ENCODE measurements at regions not wholly inside any gene's neighbourhood (a gene's known extent, or its start where the extent isn't known, plus 50 kb on each side); places are given as distances from the start of the nearest gene placed in this dataset.
A peak's percentile ranks its signal among the peaks of the same experiment; 100 is the strongest.
"Not testable (repeated sequence)": the region's sequence is repeated elsewhere in the genome, so short reads cannot be mapped to it uniquely, and the experiment has no call there.

GRCh38 chr6:144401736-144402733 lies 116.9 kb downstream of the UTRN start:
- Mint-ChIP-seq H3K9me3 (peaks cover 11% of the 10 kb centered on the region), H3K4me1 (ENCODE audit: low read depth) (peaks cover 32% of the 10 kb centered on the region), H3K36me3 (peaks cover 24% of the 10 kb centered on the region), H3K27ac (no peak overlapping the region), H3K27me3 (no peaks in the 10 kb centered on the region), H3K4me3 (no peak overlapping the region)
- no peak for DNase-seq
- ChIA-PET POLR2A (no interaction called here), CTCF (no interaction called here)
- intact Hi-C loops (cut with micrococcal nuclease) = no loop called here

GRCh38 chr6:144402750-144403149 lies 117.6 kb downstream of the UTRN start:
- Mint-ChIP-seq H3K27ac (no peak overlapping the region), H3K36me3 (peaks cover 19% of the 10 kb centered on the region), H3K4me1 (ENCODE audit: low read depth) (peaks cover 36% of the 10 kb centered on the region), H3K4me3 (no peak overlapping the region), H3K27me3 (no peaks in the 10 kb centered on the region), H3K9me3 (peaks cover 6% of the 10 kb centered on the region)
- CTCF ChIA-PET = no interaction called here
- no peak for DNase-seq
- intact Hi-C loops (cut with micrococcal nuclease) = no loop called here
- POLR2A ChIA-PET = no interaction called here

- H3K27ac Mint-ChIP-seq = no peak overlapping the region
- no peak for DNase-seq
- peaks cover 38% of the 10 kb centered on the region for H3K4me1 Mint-ChIP-seq (ENCODE audit: low read depth)
- intact Hi-C loops (cut with micrococcal nuclease) = no loop called here
- ChIA-PET CTCF (no interaction called here), POLR2A (no interaction called here)
- H3K27me3 Mint-ChIP-seq = no peaks in the 10 kb centered on the region
- H3K4me3 Mint-ChIP-seq = no peak overlapping the region
- peaks cover 8% of the 10 kb centered on the region for H3K36me3 Mint-ChIP-seq
- no peaks in the 10 kb centered on the region for H3K9me3 Mint-ChIP-seq
Observed at GRCh38 chr6:144405163-144405562, 120.0 kb downstream of the UTRN start.

- H3K27ac Mint-ChIP-seq = no peak overlapping the region
- H3K4me1 Mint-ChIP-seq (ENCODE audit: low read depth) = peaks cover 43% of the 10 kb centered on the region
Observed at GRCh38 chr6:144406796-144407195, 121.7 kb downstream of the UTRN start.

GRCh38 chr6:144408161-144408560 lies 123.0 kb downstream of the UTRN start:
- Mint-ChIP-seq H3K9me3 (no peaks in the 10 kb centered on the region), H3K4me3 (no peak overlapping the region), H3K27me3 (no peaks in the 10 kb centered on the region), H3K27ac (no peak overlapping the region), H3K36me3 (peaks cover 4% of the 10 kb centered on the region), H3K4me1 (ENCODE audit: low read depth) (peaks cover 44% of the 10 kb centered on the region)
- POLR2A ChIA-PET = no interaction called here
- no peak for DNase-seq
- intact Hi-C loops (cut with micrococcal nuclease) = no loop called here
- CTCF ChIA-PET = interaction anchor here (0.7 kb wide), 1 partner anchor 188 kb away, joined by 3 read pairs; no protein-coding TSS in a partner anchor

More at GRCh38 chr6:144406796-144407195, 121.7 kb downstream of the UTRN start:
- POLR2A ChIA-PET = no interaction called here
- H3K36me3 Mint-ChIP-seq = peaks cover 8% of the 10 kb centered on the region
- no peak for DNase-seq
- no peaks in the 10 kb centered on the region for H3K27me3 Mint-ChIP-seq
- H3K4me3 Mint-ChIP-seq = no peak overlapping the region
- no peaks in the 10 kb centered on the region for H3K9me3 Mint-ChIP-seq
- intact Hi-C loops (cut with micrococcal nuclease) = no loop called here
- CTCF ChIA-PET = no interaction called here

- H3K27ac Mint-ChIP-seq = no peak overlapping the region
- intact Hi-C loops (cut with micrococcal nuclease) = loop anchor here (5.0 kb wide), 2 partner anchors 58 to 123 kb away; partner anchors contain the start of gene UTRN
- H3K36me3 Mint-ChIP-seq = peaks cover 2% of the 10 kb centered on the region
- no peaks in the 10 kb centered on the region for H3K27me3 Mint-ChIP-seq
- no peak for DNase-seq
- POLR2A ChIA-PET = no interaction called here
- CTCF ChIA-PET = interaction anchor here (0.7 kb wide), 1 partner anchor 27 kb away, joined by 3 read pairs; no protein-coding TSS in a partner anchor
- peaks cover 43% of the 10 kb centered on the region for H3K4me1 Mint-ChIP-seq (ENCODE audit: low read depth)
- H3K9me3 Mint-ChIP-seq = no peaks in the 10 kb centered on the region
- no peak overlapping the region for H3K4me3 Mint-ChIP-seq
Observed at GRCh38 chr6:144410059-144410458, 124.9 kb downstream of the UTRN start.

- POLR2A ChIA-PET = not testable (repeated sequence)
Observed at GRCh38 chr6:144410574-144410973, 125.4 kb downstream of the UTRN start.

GRCh38 chr6:144411531-144412165 lies 126.5 kb downstream of the UTRN start:
- no peaks in the 10 kb centered on the region for H3K9me3 Mint-ChIP-seq
- intact Hi-C loops (cut with micrococcal nuclease) = loop anchor here (1.0 to 5.0 kb wide), 3 partner anchors 17 to 124 kb away; partner anchors contain the start of gene UTRN
- CTCF ChIA-PET = no interaction called here
- POLR2A ChIA-PET = no interaction called here
- H3K27me3 Mint-ChIP-seq = no peaks in the 10 kb centered on the region
- DNase-seq = no peak
- H3K36me3 Mint-ChIP-seq = peaks cover 2% of the 10 kb centered on the region
- H3K4me3 Mint-ChIP-seq = peak overlapping the region; percentile 62
- H3K4me1 Mint-ChIP-seq (ENCODE audit: low read depth) = peaks cover 54% of the 10 kb centered on the region
- H3K27ac Mint-ChIP-seq = peak overlapping the region; percentile 57

More at GRCh38 chr6:144410574-144410973, 125.4 kb downstream of the UTRN start:
- H3K4me1 Mint-ChIP-seq (ENCODE audit: low read depth) = peaks cover 46% of the 10 kb centered on the region
- CTCF ChIA-PET = interaction anchor here (0.7 kb wide), 1 partner anchor 26 kb away, joined by 3 read pairs; no protein-coding TSS in a partner anchor
- intact Hi-C loops (cut with micrococcal nuclease) = loop anchor here (5.0 kb wide), 2 partner anchors 58 to 123 kb away; partner anchors contain the start of gene UTRN
- not testable (repeated sequence) for H3K9me3 Mint-ChIP-seq, H3K36me3 Mint-ChIP-seq, H3K27ac Mint-ChIP-seq, H3K27me3 Mint-ChIP-seq, DNase-seq, H3K4me3 Mint-ChIP-seq

GRCh38 chr6:144413418-144413817 lies 128.3 kb downstream of the UTRN start:
- Mint-ChIP-seq H3K36me3 (no peaks in the 10 kb centered on the region), H3K27me3 (no peaks in the 10 kb centered on the region), H3K4me3 (no peak overlapping the region), H3K4me1 (ENCODE audit: low read depth) (peaks cover 53% of the 10 kb centered on the region), H3K27ac (no peak overlapping the region), H3K9me3 (no peaks in the 10 kb centered on the region)
- intact Hi-C loops (cut with micrococcal nuclease) = loop anchor here (5.0 kb wide), 2 partner anchors 61 to 126 kb away; partner anchors contain the start of gene UTRN
- ChIA-PET POLR2A (no interaction called here), CTCF (no interaction called here)
- no peak for DNase-seq

GRCh38 chr6:144415014-144415413 lies 129.9 kb downstream of the UTRN start:
- ChIA-PET CTCF (no interaction called here), POLR2A (no interaction called here)
- Mint-ChIP-seq H3K27me3 (no peaks in the 10 kb centered on the region), H3K36me3 (no peaks in the 10 kb centered on the region), H3K27ac (no peak overlapping the region), H3K4me3 (no peak overlapping the region), H3K4me1 (ENCODE audit: low read depth) (peaks cover 61% of the 10 kb centered on the region), H3K9me3 (no peaks in the 10 kb centered on the region)
- intact Hi-C loops (cut with micrococcal nuclease) = no loop called here
- DNase-seq = no peak

GRCh38 chr6:144415835-144416237 lies 130.7 kb downstream of the UTRN start:
- Mint-ChIP-seq H3K36me3 (no peaks in the 10 kb centered on the region), H3K4me3 (no peak overlapping the region), H3K27me3 (no peaks in the 10 kb centered on the region), H3K4me1 (ENCODE audit: low read depth) (peaks cover 61% of the 10 kb centered on the region), H3K9me3 (no peaks in the 10 kb centered on the region), H3K27ac (no peak overlapping the region)
- DNase-seq = no peak
- POLR2A ChIA-PET = no interaction called here
- intact Hi-C loops (cut with micrococcal nuclease) = no loop called here
- CTCF ChIA-PET = no interaction called here

- intact Hi-C loops (cut with micrococcal nuclease) = no loop called here
- H3K27ac Mint-ChIP-seq = no peak overlapping the region
- ChIA-PET POLR2A (no interaction called here), CTCF (no interaction called here)
- H3K4me3 Mint-ChIP-seq = no peak overlapping the region
- peaks cover 57% of the 10 kb centered on the region for H3K4me1 Mint-ChIP-seq (ENCODE audit: low read depth)
- no peak for DNase-seq
- H3K36me3 Mint-ChIP-seq = no peaks in the 10 kb centered on the region
- no peaks in the 10 kb centered on the region for H3K27me3 Mint-ChIP-seq
- H3K9me3 Mint-ChIP-seq = no peaks in the 10 kb centered on the region
Observed at GRCh38 chr6:144416244-144416643, 131.1 kb downstream of the UTRN start.

Measured in activated CD4-positive, alpha-beta memory T cell treated with anti-CD3 and anti-CD28 coated beads for 36 hours (primary cell).